GM20000 (cell line): ENCODE measurements at regions not wholly inside any gene's neighbourhood (a gene's known extent, or its start where the extent isn't known, plus 50 kb on each side); places are given as distances from the start of the nearest gene placed in this dataset.

Experiments used
- DNase-seq: peaks from one replicate; pipeline ENCODE4 v3.0.0; 2012; ENCODE audit warnings: low spot score
- CTCF ChIP-seq: IDR thresholded peaks from 2 replicates; pipeline ENCODE4 v1.5.1; 2012; ENCODE audit warnings: mild to moderate bottlenecking, control low read depth; ENCODE audit errors: extremely low read depth, missing control alignments

- DNase-seq: no peak
- TF ChIP-seq CTCF: no peak
Observed at GRCh38 chr2:128777196-128778035, 458.7 kb upstream of the HS6ST1 start.

DNA sequence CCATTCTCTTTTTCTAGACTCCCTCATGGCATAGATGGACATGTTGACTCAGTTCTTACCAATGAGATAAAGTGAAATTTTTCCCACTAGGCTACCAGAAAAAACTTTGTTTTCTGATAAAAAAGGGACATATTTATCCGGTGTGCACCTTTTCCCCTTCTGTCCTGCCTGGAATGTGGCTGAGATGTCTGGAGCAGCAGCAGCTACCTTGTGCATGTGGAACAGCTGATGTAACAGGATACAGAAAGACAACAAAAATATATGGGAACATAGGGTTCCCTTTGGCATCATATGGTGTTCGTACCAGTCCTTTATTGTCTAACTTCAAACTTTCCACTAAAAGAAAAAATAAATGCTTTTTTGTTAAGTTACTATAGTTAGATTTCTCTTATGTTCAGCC, 460.2 kb upstream of the HS6ST1 start:
- TF ChIP-seq CTCF: no peak
- DNase-seq: no peak

- no peak for DNase-seq
- TF ChIP-seq CTCF: no peak
Observed at GRCh38 chr2:128779301-128780095, 460.8 kb upstream of the HS6ST1 start.

- no peak for DNase-seq
- no peak for TF ChIP-seq CTCF
Observed at GRCh38 chr2:128780434-128781080, 461.9 kb upstream of the HS6ST1 start.

GRCh38 chr2:128781166-128781565, 462.5 kb upstream of the HS6ST1 start:
- no peak for TF ChIP-seq CTCF
- DNase-seq: no peak

DNA sequence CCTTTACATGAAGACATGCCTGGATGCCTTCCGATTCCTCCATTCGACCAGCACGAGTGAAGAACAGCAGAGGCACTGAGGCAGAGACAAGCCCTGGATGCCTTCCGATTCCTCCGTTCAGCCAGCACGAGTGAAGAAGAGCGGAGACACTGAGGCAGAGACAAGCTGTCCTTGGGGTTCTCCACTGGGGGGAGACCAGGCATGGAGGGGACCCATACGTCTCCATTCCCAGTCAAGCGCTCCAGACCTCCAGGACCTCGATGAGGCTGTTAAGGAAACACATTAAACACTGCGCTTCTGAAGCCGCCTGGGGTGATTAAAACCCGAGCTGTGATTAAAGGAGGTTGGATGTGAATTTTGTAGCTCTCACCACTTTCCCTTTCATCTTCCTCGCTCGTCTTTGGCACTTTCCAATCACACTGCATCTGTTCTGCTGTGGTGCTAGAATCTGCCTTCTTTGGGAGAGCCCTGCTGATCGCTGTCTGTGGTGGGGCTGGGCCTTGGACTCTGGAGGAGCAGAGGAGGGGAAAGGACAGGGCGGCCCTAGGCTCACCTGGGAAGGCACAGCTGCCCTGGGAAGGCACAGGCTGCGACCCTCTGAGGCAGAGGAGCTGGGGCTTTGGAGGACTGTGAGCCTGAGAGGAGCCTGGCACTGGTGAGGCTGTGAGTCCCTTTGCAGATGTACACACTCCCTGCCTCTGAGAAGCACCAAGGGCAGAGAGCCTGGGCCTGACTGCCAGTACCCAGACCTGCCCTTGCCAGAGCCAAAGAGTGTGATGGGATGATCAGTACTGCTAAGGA, 463.1 kb upstream of the HS6ST1 start:
- DNase-seq: no peak

More for the DNA sequence above, 463.1 kb upstream of the HS6ST1 start:
- TF ChIP-seq CTCF: no peak
